SHP77 (cell line): ENCODE measurements at regions not wholly inside any gene's neighbourhood (a gene's known extent, or its start where the extent isn't known, plus 50 kb on each side); places are given as distances from the start of the nearest gene placed in this dataset.
"Not testable (repeated sequence)": the region's sequence is repeated elsewhere in the genome, so short reads cannot be mapped to it uniquely, and the experiment has no call there.

ENCODE experiments used
- DNase-seq, 2 experiments: peaks; one replicate each; lab custom pipeline; 2025; lab: John Stamatoyannopoulos, UW

GRCh38 chr7:56466607-56467525 is 350.6 kb upstream of the NUPR2 start:
- DNase-seq, result not testable (repeated sequence)

GRCh38 chr7:56449762-56450161 is 333.5 kb upstream of the NUPR2 start:
- no peak for DNase-seq

GRCh38 chr7:56447864-56448693 is 331.9 kb upstream of the NUPR2 start:
- peak; percentile 82 to 87 for DNase-seq

GRCh38 chr7:56420528-56420927 is 304.3 kb upstream of the NUPR2 start:
- DNase-seq, result not testable (repeated sequence)

GRCh38 chr7:56375173-56375572 is 259.0 kb upstream of the NUPR2 start:
- DNase-seq, result no peak

GRCh38 chr7:56374666-56375065 is 258.4 kb upstream of the NUPR2 start:
- DNase-seq, result not testable (repeated sequence)

GRCh38 chr7:56373314-56373713 is 257.1 kb upstream of the NUPR2 start:
- DNase-seq, result not testable (repeated sequence)

- not testable (repeated sequence) for DNase-seq
These were observed 255.6 kb upstream of the NUPR2 start for GRCh38 chr7:56371792-56372191.

GRCh38 chr7:56370208-56370872 is 254.1 kb upstream of the NUPR2 start:
- not testable (repeated sequence) for DNase-seq

- DNase-seq, result not testable (repeated sequence)
These were observed 251.7 kb upstream of the NUPR2 start for GRCh38 chr7:56367914-56368313.

- not testable (repeated sequence) for DNase-seq
These were observed 251.2 kb upstream of the NUPR2 start for GRCh38 chr7:56367411-56367810.

- not testable (repeated sequence) for DNase-seq
These were observed 250.5 kb upstream of the NUPR2 start for GRCh38 chr7:56366701-56367100.

GRCh38 chr7:56352576-56352975 is 236.4 kb upstream of the NUPR2 start:
- not testable (repeated sequence) for DNase-seq

GRCh38 chr7:56351181-56351580 is 235.0 kb upstream of the NUPR2 start:
- DNase-seq, result not testable (repeated sequence)

- DNase-seq, result not testable (repeated sequence)
These were observed 232.1 kb upstream of the NUPR2 start for GRCh38 chr7:56348311-56348710.

GRCh38 chr7:56328327-56328726 is 212.1 kb upstream of the NUPR2 start:
- peak in 1 of 2 experiments; percentile 13 for DNase-seq

- no peak for DNase-seq
These were observed 174.3 kb upstream of the NUPR2 start for GRCh38 chr7:56290548-56290947.

GRCh38 chr7:56287429-56288138 is 171.4 kb upstream of the NUPR2 start:
- DNase-seq, result no peak

GRCh38 chr7:56256108-56256507 is 139.9 kb upstream of the NUPR2 start:
- DNase-seq, result no peak

GRCh38 chr7:56250135-56250534 is 133.9 kb upstream of the NUPR2 start:
- DNase-seq, result no peak

- DNase-seq, result no peak
These were observed 113.4 kb upstream of the NUPR2 start for GRCh38 chr7:56229631-56230030.
